Ovary (tissue), 7 donors: ENCODE measurements at regions not wholly inside any gene's neighbourhood (a gene's known extent, or its start where the extent isn't known, plus 50 kb on each side); places are given as distances from the start of the nearest gene placed in this dataset.

Experiments used
- DNase-seq, 5 donors: peaks; one replicate each; pipeline ENCODE4 v3.0.0-alpha.2; 2019 to 2020
- H3K27ac ChIP-seq, 2 donors: fragments of 200-600 bp; one replicate each; pipeline versions ENCODE4 v1.5.1 to v1.8.0; 2019 to 2022
- H3K27me3 ChIP-seq: fragments of 200-600 bp; one replicate; pipeline ENCODE4 v1.8.0; 2022
- H3K36me3 ChIP-seq: fragments of 200-600 bp; sonication (generic); one replicate; pipeline ENCODE4 v1.5.1; 2019
- H3K4me1 ChIP-seq: one replicate; pipeline ENCODE4 v1.8.1; 2013; ENCODE audit warnings: mild to moderate bottlenecking, moderate library complexity; ENCODE audit not compliant: insufficient read depth
- H3K4me3 ChIP-seq: fragments of 200-600 bp; sonication (generic); one replicate; pipeline ENCODE4 v1.5.1; 2017
- H3K9me3 ChIP-seq, 2 donors: fragments of 200-600 bp in 1 of 2; sonication (generic) in 1 of 2; one replicate each; pipeline versions ENCODE4 v1.5.1 to v1.8.1; 2013 to 2019; ENCODE audit warnings: mild to moderate bottlenecking in 1 of 2, moderate library complexity in 1 of 2
- CTCF ChIP-seq, 3 donors: fragments of 450-650 bp in 2 of 3; fragments of 200-600 bp in 1 of 3; IDR thresholded peaks; one replicate each; pipeline versions ENCODE4 v1.5.1 to v1.8.0; 2016 to 2022; ENCODE audit warnings: antibody characterized with exemption in 3 of 3, mild to moderate bottlenecking in 1 of 3
- EP300 ChIP-seq: sonication (generic); formaldehyde crosslinking; IDR thresholded peaks from one replicate; pipeline ENCODE4 v1.6.1; 2017; ENCODE audit warnings: antibody characterized with exemption
- POLR2A ChIP-seq: fragments of 450-650 bp; IDR thresholded peaks from one replicate; pipeline ENCODE4 v1.6.1; 2017; ENCODE audit warnings: antibody characterized with exemption, mild to moderate bottlenecking, moderate library complexity
- WGBS, 3 donors: extraction: QIAGEN DNeasy Blood & Tissue Kit in 1 of 3; methylation state at CpG; one replicate each; pipeline versions ENCODE4 v1.1.5 to v1.1.7; 2013 to 2017; 5-methylcytosine and 5-hydroxymethylcytosine counted together
- intact Hi-C, 4 donors: fragments of 100-400 bp; cut with DNase I; formaldehyde crosslinking; loops; one replicate each; pipeline versions ENCODE4 v1.11.0 to v1.15.1; 2022 to 2023
- donor health status: DM: no; HTN: no; CAD: no; lungs with moderate emphysema.
- donor health status: DM: no; HTN: no; CAD: no.
- donor health status: Bipolar disorder and iron deficiency.
- donor health status: DM: no; HTN: no; CAD: no.
- donor health status: DM: yes; HTN: yes; CAD: no.

- intact Hi-C loops: no loop called here
Measured at GRCh38 chr5:87155106-87155505, 112.6 kb upstream of the RASA1 start.

GRCh38 chr5:87156631-87157030 lies 111.1 kb upstream of the RASA1 start:
- Histone ChIP-seq H3K4me1 (no peaks in the 10 kb centered on the region), H3K9me3 (no peaks in the 10 kb centered on the region), H3K36me3 (no peaks in the 10 kb centered on the region), H3K4me3 (no peak overlapping the region), H3K27ac (no peak overlapping the region), H3K27me3 (no peaks in the 10 kb centered on the region)
- WGBS, 3 donors: 51 to 55% (median 52%) methylated on average over 2 of the region's 2 CpGs
- DNase-seq: no peak
- intact Hi-C loops: no loop called here
- no peak for TF ChIP-seq CTCF (IDR thresholded peaks at IDR 0.05)
- no peak for TF ChIP-seq EP300
- no peak for TF ChIP-seq POLR2A

More at GRCh38 chr5:87155106-87155505, 112.6 kb upstream of the RASA1 start:
- Histone ChIP-seq H3K27me3 (no peaks in the 10 kb centered on the region), H3K4me1 (no peaks in the 10 kb centered on the region), H3K4me3 (no peak overlapping the region), H3K27ac (no peak overlapping the region), H3K36me3 (no peaks in the 10 kb centered on the region), H3K9me3 (no peaks in the 10 kb centered on the region)
- no peak for DNase-seq
- no peak for TF ChIP-seq POLR2A
- no peak for TF ChIP-seq CTCF (IDR thresholded peaks at IDR 0.05)
- 93 to 95% (median 94%) methylated on average over 4 of the region's 4 CpGs for WGBS, 3 donors

GRCh38 chr5:87164409-87164808 lies 103.3 kb upstream of the RASA1 start:
- intact Hi-C loops: no loop called here
- Histone ChIP-seq H3K4me1 (no peaks in the 10 kb centered on the region), H3K27me3 (no peaks in the 10 kb centered on the region), H3K36me3 (no peaks in the 10 kb centered on the region), H3K9me3 (no peaks in the 10 kb centered on the region), H3K4me3 (no peak overlapping the region), H3K27ac (no peak overlapping the region)
- DNase-seq: no peak
- no peak for TF ChIP-seq EP300
- 45 to 54% (median 48%) methylated on average over 2 of the region's 2 CpGs for WGBS, 3 donors

GRCh38 chr5:87169300-87169991 lies 98.2 kb upstream of the RASA1 start:
- TF ChIP-seq POLR2A: no peak
- H3K4me1 ChIP-seq: no peaks in the 10 kb centered on the region
- H3K4me3 ChIP-seq: no peak overlapping the region
- no peaks in the 10 kb centered on the region for H3K9me3 ChIP-seq
- intact Hi-C loops: no loop called here
- H3K36me3 ChIP-seq: no peaks in the 10 kb centered on the region
- no peak overlapping the region for H3K27ac ChIP-seq
- no peaks in the 10 kb centered on the region for H3K27me3 ChIP-seq
- 48 to 63% (median 55%) methylated on average over 8 of the region's 8 CpGs for WGBS, 3 donors
- DNase-seq: no peak

GRCh38 chr5:87170799-87171198 lies 96.9 kb upstream of the RASA1 start:
- 49 to 64% (median 57%) methylated on average over 3 of the region's 3 CpGs for WGBS, 3 donors
- intact Hi-C loops: no loop called here
- TF ChIP-seq EP300 (no peak), CTCF (IDR thresholded peaks at IDR 0.05) (no peak), POLR2A (no peak)

More at GRCh38 chr5:87170799-87171198, 96.9 kb upstream of the RASA1 start:
- Histone ChIP-seq H3K36me3 (no peaks in the 10 kb centered on the region), H3K4me3 (no peak overlapping the region), H3K27me3 (no peaks in the 10 kb centered on the region), H3K4me1 (no peaks in the 10 kb centered on the region), H3K27ac (no peak overlapping the region), H3K9me3 (no peaks in the 10 kb centered on the region)
- DNase-seq: no peak
